Fibroblast of skin of abdomen (primary cell): ENCODE measurements at regions not wholly inside any gene's neighbourhood (a gene's known extent, or its start where the extent isn't known, plus 50 kb on each side); places are given as distances from the start of the nearest gene placed in this dataset.
"Not testable (repeated sequence)": the region's sequence is repeated elsewhere in the genome, so short reads cannot be mapped to it uniquely, and the experiment has no call there.

Experiments used
- DNase-seq: peaks from one replicate; pipeline ENCODE4 v3.0.0-alpha.2; 2013

DNA sequence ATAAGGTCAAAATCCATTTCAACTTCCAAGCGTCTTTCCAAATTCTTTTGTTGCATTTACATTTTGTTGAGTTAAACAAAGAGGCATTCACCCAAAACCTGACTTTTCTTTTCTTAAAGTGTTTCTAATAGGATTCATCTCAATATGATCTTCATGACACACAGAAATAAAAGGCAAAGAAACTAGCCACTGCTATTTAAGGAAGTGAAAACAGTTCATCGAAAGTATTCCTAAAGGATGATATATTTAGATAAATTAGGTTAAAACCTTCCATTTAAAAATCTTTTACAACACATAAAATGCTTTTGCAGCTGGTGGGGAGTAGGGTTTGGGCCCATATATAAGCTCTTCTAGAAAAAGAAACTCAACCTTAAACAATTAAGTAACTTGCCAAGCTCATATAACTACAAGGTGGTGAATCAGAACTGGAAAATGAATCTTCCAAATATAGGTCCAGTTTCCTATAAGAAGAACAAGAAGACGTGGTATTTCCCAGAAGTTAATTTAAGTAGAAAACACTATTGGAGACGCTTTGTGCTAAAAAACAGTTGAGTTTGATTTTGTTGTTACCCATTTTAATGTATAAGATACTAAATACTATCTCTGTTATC, 336.0 kb upstream of the HNRNPA3 start:
- DNase-seq, result no peak

DNA sequence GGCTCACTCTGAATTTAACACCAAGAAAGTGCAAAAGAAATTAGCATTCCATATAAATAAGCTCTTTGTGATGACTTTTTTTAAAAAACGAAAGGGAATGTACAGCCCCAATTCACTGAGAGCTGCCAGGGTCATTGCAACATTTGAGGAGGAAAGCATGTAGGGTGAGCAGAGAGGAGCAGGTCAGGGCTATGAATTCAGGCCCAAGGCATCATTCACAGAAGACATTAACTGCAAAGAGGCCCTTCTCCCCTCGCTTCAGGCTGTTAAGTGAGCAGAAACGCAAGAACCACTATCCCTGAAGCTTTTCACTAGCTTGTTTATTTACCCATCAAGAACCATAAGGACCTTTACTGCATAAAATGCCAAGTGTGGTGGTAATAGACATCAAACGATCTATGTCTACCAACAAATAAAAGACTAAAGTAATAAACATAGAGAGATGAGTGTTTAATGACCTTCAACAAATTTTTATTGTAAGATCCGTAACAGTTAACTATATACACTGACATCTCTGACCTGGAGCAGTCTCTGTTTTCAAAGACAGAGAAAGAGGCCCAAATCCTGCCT, 333.1 kb upstream of the HNRNPA3 start:
- DNase-seq, result no peak

DNA sequence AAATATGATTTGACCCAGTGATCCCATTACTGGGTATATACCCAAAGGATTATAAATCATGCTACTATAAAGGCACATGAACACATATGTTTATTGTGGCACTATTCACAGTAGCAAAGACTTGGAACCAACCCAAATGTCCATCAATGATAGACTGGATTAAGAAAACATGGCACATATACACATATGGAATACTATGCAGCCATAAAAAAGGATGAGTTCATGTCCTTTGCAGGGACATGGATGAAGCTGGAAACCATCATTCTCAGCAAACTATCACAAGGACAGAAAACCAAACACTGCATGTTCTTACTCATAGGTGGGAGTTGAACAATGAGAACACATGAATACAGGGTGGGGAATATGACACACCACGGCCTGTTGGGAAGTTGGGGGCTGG, 330.5 kb upstream of the HNRNPA3 start:
- not testable (repeated sequence) for DNase-seq

- DNase-seq, result no peak
Measured at GRCh38 chr2:176885001-176885643, 327.5 kb upstream of the HNRNPA3 start.

DNA sequence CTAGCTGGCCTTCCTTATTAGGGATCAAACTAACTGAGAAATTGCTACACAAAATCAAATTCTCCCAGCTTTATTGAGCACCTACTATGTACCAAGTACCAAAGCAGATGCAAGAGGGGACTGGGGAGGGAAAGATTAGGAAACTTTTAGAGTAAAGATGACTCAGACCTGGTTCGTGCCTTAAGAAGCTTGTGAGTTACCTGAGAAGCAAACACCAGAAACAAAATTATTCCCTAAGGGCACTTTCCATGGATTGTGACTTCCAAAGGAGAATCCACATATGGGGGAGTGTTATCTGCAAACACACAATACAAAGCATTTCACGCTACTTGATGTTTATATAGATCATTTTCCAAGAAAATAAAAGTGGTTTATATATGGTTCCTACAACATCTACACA, 326.9 kb upstream of the HNRNPA3 start:
- no peak for DNase-seq

DNA sequence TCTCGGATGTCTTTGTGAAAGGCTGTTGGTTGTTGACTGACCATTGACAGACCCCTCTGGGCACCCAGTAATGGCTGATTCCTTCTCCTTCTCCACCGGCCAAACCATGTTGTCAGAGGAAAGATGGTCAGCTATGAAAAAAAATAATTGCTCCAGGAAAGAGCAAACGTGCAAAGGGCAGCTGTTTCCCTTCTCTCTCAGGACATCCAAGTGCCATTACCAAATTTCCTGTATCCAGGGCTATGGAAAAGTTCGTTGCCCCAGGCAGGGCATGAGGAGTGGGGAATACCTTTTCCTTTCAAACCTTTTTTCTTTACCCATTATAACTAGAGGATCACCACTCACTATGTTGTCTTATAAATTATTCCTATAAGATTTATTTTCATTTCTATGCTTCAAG, 321.5 kb upstream of the HNRNPA3 start:
- DNase-seq, result no peak

DNA sequence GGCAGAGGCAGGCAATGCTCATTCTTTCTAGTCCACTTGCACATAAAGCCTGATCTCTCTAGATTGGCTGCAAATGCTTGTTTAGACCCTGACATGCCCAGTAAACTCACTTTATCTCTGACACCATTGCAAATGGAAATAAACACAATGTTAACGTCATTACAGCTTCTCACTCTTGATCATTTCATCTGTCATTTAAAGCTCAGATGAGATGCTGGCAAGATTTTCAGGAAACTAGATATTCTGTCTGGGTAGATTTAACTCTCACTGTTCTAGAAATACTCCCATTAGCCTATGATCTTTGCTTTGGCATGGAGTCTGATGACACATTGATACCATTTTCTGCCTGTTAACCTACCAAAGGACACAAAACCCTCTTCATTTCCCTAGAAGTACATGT, 320.7 kb upstream of the HNRNPA3 start:
- DNase-seq, result no peak

DNA sequence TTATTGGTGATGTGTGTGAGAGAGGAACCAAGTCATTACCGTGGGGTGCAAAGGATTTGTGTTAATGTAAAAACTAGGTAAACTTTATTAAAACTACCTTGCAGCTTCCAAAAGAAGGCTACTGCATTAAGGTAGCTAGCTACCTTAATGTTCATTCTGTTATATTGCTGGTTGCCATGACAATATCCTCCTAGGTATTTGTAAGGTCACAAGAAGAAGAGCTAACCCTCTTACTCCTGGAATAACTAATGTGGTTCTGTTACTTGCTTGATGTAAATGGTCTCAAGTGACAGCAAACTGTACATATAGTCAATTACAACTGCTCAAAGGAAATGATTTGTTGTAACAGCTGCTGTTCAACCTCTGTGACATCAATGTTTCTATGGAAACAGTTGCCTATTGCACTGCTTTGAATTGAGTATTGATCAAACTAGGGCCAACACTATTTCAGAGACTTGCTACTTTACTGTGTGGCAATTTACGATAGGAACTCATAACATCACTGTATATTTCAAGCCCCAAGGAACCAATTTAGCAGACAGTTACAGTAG, 319.8 kb upstream of the HNRNPA3 start:
- no peak for DNase-seq

DNA sequence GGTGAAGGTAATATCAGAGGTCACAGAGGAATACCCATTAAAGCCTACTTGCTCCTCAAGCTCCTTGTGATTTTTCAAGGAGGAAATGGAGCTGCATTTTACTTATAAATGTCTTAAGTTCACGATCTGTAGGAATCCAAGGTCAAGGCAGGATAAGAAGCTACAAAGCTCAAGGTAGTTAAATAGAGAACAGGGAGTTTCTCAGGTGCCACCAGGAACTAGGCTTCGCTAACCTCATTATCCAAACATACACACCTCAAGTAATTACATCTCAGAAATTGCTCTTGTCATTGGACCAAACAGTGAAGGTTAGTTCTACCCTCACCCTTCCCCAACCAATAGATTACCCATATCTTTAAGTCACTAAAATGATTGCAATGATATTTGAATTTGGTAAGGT, 317.4 kb upstream of the HNRNPA3 start:
- no peak for DNase-seq

- no peak for DNase-seq
Measured at GRCh38 chr2:176902454-176902853, 310.1 kb upstream of the HNRNPA3 start.

GRCh38 chr2:176904053-176904452, 308.5 kb upstream of the HNRNPA3 start:
- not testable (repeated sequence) for DNase-seq

- no peak for DNase-seq
Measured at GRCh38 chr2:176907341-176907740, 305.3 kb upstream of the HNRNPA3 start.

- no peak for DNase-seq
Measured at GRCh38 chr2:176910828-176911227, 301.8 kb upstream of the HNRNPA3 start.

DNA sequence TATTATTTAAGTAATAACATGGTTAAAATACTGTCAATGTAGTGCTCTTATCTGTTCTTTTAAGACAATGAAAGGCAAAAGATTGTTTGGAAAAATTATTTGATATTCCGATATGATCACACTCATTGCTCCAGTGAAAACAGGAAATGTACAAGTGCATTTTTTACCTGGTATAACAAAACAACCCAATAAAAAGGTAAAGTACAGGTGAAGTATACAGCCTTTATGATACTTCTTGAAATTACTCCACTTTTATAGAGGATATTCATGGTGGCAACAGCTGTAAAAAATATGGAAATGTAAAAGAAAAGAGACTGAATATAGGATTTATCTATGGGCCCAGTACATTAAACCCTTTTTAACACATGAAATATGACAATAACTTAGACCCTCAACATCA, 298.6 kb upstream of the HNRNPA3 start:
- DNase-seq, result no peak

DNA sequence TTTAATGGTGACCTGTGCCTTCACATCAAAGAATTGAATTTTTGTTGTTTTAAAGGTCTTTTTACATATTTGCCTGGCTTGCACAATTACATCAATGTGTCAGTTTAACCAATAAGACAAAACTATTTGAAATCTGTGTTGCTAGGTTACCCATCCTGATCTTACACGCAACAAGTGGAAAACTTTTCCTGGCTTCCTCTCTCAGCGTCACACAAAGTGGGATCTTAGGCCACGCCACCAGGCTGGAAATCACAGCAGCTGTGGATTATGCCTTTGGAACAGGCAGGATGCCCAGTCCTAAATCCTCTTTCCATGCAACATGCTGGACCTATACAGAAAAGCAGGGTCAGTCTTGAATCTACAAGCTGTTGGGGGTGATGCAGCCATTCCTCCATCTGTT, 298.2 kb upstream of the HNRNPA3 start:
- DNase-seq, result no peak

DNA sequence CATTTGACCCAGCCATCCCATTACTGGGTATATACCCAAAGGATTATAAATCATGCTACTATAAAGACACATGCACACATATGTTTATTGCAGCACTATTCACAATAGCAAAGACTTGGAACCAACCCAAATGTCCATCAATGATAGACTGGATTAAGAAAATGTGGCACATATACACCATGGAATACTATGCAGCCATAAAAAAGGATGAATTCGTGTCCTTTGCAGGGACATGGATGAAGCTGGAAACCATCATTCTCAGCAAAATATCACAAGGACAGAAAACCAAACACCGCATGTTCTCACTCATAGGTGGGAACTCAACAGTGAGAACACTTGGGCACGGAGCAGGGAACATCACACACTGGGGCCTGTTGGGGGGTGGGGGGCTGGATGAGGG, 290.0 kb upstream of the HNRNPA3 start:
- not testable (repeated sequence) for DNase-seq

DNA sequence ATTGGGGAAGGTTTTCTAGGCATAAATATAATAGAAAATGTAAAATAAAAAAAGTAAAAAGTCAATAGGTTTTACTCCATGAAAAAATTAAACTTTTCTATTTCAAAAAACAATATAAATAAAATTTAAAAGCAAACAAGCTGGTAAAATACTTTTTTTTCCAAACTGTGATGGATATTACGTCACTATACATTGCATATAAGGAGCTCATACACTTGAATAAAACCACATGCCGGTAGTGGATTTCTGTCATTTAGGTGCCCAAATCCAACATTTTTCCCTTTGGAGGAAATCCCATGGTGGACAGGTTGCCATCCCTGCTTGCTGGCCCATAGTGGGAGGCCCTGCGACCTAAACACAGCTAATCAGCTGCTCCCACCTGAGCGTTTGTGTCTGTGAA, 289.4 kb upstream of the HNRNPA3 start:
- DNase-seq, result no peak

GRCh38 chr2:176924909-176925534, 287.6 kb upstream of the HNRNPA3 start:
- DNase-seq, result no peak

GRCh38 chr2:176926453-176926852, 286.1 kb upstream of the HNRNPA3 start:
- DNase-seq, result no peak

DNA sequence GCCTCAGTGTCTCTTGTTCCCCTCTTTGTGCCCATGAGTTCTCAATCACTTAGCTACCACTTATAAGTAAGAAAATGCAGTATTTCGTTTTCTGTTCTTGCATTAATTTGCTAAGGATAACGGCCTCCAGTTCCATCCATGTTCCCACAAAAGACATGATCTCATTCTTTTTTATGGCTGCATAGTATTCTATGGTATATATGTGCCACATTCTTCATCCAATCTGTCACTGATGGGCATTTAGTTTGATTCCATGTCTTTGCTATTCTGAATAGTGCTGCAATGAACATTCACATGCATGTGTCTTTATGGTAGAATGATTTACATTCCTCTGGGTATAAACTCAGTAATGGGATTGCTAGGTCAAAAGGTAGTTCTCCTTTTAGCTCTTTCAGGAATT, 283.2 kb upstream of the HNRNPA3 start:
- DNase-seq, result not testable (repeated sequence)

DNA sequence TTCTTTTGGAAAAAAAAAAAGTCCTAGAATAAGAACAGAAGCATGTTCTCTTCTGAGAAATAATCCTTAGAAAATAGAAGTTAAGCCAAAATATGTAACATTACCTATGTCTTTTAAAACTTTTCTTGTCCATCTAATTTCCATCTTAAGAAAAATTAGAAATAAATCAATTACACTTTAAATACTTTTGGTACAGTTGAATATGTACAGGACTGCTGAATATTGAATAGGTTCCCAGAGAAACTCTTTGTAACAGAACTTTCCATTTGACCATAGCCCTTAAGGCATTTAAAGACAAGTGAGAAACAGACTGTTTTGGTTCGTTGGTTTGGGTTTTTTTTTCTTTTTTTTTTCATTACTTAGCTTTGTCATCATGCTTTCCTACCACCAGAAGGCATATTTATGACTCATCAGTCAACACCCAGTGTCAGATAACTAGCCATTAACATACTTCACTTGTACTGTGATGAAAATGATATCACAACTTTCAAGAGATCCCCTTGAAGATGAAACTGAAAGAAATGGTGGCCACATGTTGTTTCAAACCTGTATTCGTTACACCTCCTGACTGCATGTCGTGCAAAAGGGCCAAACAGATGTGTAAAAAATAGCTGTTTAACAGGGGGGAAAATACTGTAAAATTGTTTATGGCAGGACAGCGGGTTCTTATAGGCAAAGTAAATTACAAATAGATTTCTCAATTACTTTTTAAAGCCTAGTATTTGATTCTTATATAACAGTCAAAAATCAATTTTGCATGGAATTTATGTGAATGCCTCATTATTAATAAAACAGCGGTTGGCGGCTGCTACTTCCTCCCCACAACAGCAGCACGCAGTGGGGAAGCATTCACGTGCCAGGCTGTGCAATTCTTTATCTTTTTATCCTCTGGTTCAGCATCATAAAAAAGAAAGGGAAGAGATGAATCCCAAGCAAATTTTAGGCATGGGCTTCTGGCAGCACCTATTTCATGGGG, 280.7 kb upstream of the HNRNPA3 start:
- DNase-seq, result peak; percentile 80

DNA sequence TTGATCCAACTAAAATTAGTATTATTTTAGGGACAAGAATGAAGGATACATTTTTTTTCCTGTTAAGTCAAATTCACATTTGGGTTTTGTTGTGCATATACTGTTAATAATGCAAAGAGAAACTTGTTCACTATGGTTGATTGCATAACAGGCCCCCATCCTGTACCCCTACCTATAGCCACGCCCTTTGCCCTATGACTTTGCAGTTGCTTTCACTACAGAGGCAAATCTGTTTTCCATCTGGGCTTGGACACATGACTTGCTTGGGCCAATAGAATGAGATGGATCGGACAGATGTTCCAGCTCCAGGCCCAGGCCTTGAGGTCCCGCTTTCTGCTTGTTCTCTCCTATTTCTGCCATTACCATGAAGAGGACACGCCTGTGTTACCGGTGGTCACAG, 278.5 kb upstream of the HNRNPA3 start:
- no peak for DNase-seq
